ENCODE measurements at regions not wholly inside any gene's neighbourhood (a gene's known extent, or its start where the extent isn't known, plus 50 kb on each side); places are given as distances from the start of the nearest gene placed in this dataset.

- no peak for TF ChIP-seq TCF12 (IDR thresholded peaks at IDR 0.05; ENCODE audit: low read depth, low read length)
- TF ChIP-seq POLR2A (IDR thresholded peaks at IDR 0.05; ENCODE audit: control extremely low read depth in 1 of 2, low read depth in 2 of 2, low read length in 2 of 2), result no peak
- TF ChIP-seq SP2 (IDR thresholded peaks at IDR 0.05; ENCODE audit: low read length), result no peak
These were observed 167.7 kb downstream of the SIPA1L2 start (continued) for GRCh38 chr1:232462213-232462612.

All from H1 (cell line).